Brain microvascular endothelial cell (primary cell): ENCODE measurements at regions not wholly inside any gene's neighbourhood (a gene's known extent, or its start where the extent isn't known, plus 50 kb on each side); places are given as distances from the start of the nearest gene placed in this dataset.

Source experiments
- DNase-seq: peaks from one replicate; pipeline ENCODE4 v3.0.0-alpha.2; 2020
- H3K27ac ChIP-seq: fragments of 250-450 bp; sonication (Bioruptor Pico); 2 replicates; pipeline ENCODE4 v1.5.1; 2020; ENCODE audit warnings: mild to moderate bottlenecking, moderate library complexity
- H3K27me3 ChIP-seq: fragments of 250-450 bp; sonication (Bioruptor Pico); replicated peaks from 2 replicates; pipeline ENCODE4 v1.5.1; 2020; ENCODE audit warnings: mild to moderate bottlenecking
- H3K36me3 ChIP-seq: fragments of 250-450 bp; sonication (Bioruptor Pico); replicated peaks from 2 replicates; pipeline ENCODE4 v1.5.1; 2020; ENCODE audit warnings: mild to moderate bottlenecking
- H3K4me3 ChIP-seq: 2 replicates; pipeline ENCODE4 v1.5.1; 2011; ENCODE audit warnings: low read depth, mild to moderate bottlenecking, control low read depth, low read length, moderate library complexity
- CTCF ChIP-seq: IDR thresholded peaks from 2 replicates; pipeline ENCODE4 v1.5.1; 2011; ENCODE audit warnings: low read depth, mild to moderate bottlenecking, moderate library complexity, low read length, control low read depth, inconsistent platforms; ENCODE audit errors: missing control alignments
- in situ Hi-C: cut with HindIII; loops from 2 replicates; pipeline ENCODE4 v1.10.0; 2017; ENCODE audit warnings: low sequenced_read_pairs, low pct_ligation_motif_present

DNA sequence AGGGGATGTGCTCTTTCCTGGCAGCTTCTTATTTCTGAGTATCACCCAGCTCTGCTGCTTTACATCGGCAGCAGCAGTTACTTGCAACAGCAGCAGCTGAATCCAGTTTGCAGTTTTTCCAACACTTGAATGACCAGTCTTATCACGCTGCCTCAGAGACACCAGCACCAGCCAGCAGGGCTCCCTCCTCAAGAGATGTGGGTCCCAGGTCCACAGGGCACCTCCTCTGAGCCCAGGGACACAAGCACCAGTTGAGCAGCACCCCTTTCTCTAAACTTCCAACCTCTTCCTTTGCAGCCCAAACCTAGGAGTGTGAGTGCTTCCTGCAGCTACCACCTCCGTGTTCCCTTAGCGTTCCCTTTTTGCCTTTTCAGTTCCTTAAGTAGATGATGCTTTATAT lies 50.4 kb upstream of the YPEL5 start:
- in situ Hi-C loops = no loop called here
- Histone ChIP-seq H3K27ac (no peak overlapping the region), H3K36me3 (no peaks in the 10 kb centered on the region), H3K27me3 (no peaks in the 10 kb centered on the region), H3K4me3 (no peak overlapping the region)
- no peak for DNase-seq
- no peak for TF ChIP-seq CTCF
